ENCODE measurements at regions not wholly inside any gene's neighbourhood (a gene's known extent, or its start where the extent isn't known, plus 50 kb on each side); places are given as distances from the start of the nearest gene placed in this dataset.

- 81% methylated on average over 2 of the region's 2 CpGs for WGBS
- peaks cover 0 to 5% (median 0%) of the 10 kb centered on the region in 4 donors for H3K9me3 ChIP-seq (ENCODE audit: control insufficient read depth in 4 of 4, low read length in 3 of 4)
- no peak overlapping the region for H3K27ac ChIP-seq (ENCODE audit: low read depth in 1 of 2, low read length in 2 of 2)
Observed at GRCh38 chr7:32145911-32146310, 75.7 kb upstream of the PDE1C start.

More at GRCh38 chr7:32145911-32146310, 75.7 kb upstream of the PDE1C start:
- Histone ChIP-seq H3K9ac (ENCODE audit: low read depth in 1 of 2, low read length in 2 of 2) (no peak overlapping the region), H3K36me3 (ENCODE audit: control insufficient read depth in 4 of 4, insufficient read depth in 3 of 4, low read depth in 1 of 4, low read length in 3 of 4) (no peaks in the 10 kb centered on the region), H3K27me3 (ENCODE audit: control insufficient read depth in 4 of 4, insufficient read depth in 4 of 4, low read length in 3 of 4) (no peaks in the 10 kb centered on the region), H3K4me3 (ENCODE audit: low read depth in 1 of 3, low read length in 3 of 3) (no peak overlapping the region), H3K4me1 (ENCODE audit: control insufficient read depth in 4 of 4, insufficient read depth in 4 of 4, low read length in 3 of 4) (no peaks in the 10 kb centered on the region)
- no peak for TF ChIP-seq EGR1 (IDR thresholded peaks at IDR 0.05; ENCODE audit: low read depth in 2 of 2)
- TF ChIP-seq FOXA1 (IDR thresholded peaks at IDR 0.05), result no peak
- no peak for TF ChIP-seq MAX (IDR thresholded peaks at IDR 0.05)
- TF ChIP-seq SP1 (IDR thresholded peaks at IDR 0.05), result no peak
- TF ChIP-seq NR2F2 (IDR thresholded peaks at IDR 0.05), result no peak
- no peak for TF ChIP-seq HNF4G (IDR thresholded peaks at IDR 0.05)
- no peak for TF ChIP-seq RAD21 (IDR thresholded peaks at IDR 0.05)
- no peak for TF ChIP-seq RXRA (IDR thresholded peaks at IDR 0.05)
- TF ChIP-seq REST (IDR thresholded peaks at IDR 0.05), result no peak
- TF ChIP-seq ATF3 (IDR thresholded peaks at IDR 0.05), result no peak
- no peak for TF ChIP-seq FOXA2 (IDR thresholded peaks at IDR 0.05)
- TF ChIP-seq GABPA (IDR thresholded peaks at IDR 0.05 in 1 of 2, conservative IDR thresholded peaks at IDR 0.05 in 1 of 2), result no peak
- TF ChIP-seq ZBTB33 (IDR thresholded peaks at IDR 0.05), result no peak
- TF ChIP-seq CTCF (IDR thresholded peaks at IDR 0.05; ENCODE audit: low read depth, low read length, missing input control), result no peak
- TF ChIP-seq YY1 (IDR thresholded peaks at IDR 0.05), result no peak
- TF ChIP-seq TAF1 (conservative IDR thresholded peaks at IDR 0.05), result no peak
- TF ChIP-seq HNF4A (conservative IDR thresholded peaks at IDR 0.05), result no peak
- TF ChIP-seq JUND (IDR thresholded peaks at IDR 0.05), result no peak
- DNase-seq (ENCODE audit: low spot score), result no peak
